GM12864 (cell line): ENCODE measurements at regions not wholly inside any gene's neighbourhood (a gene's known extent, or its start where the extent isn't known, plus 50 kb on each side); places are given as distances from the start of the nearest gene placed in this dataset.

Source experiments
- DNase-seq: peaks from one replicate; pipeline ENCODE4 v3.0.0-alpha.2; 2011; ENCODE audit warnings: low read depth
- H3K4me3 ChIP-seq: 2 replicates; pipeline ENCODE4 v1.5.1; 2011; ENCODE audit warnings: mild to moderate bottlenecking, low read depth, low read length, control low read depth
- CTCF ChIP-seq: IDR thresholded peaks from 2 replicates; pipeline ENCODE4 v1.5.1; 2011; ENCODE audit warnings: low read depth, mild to moderate bottlenecking, moderate library complexity, low read length, control low read depth, inconsistent platforms; ENCODE audit errors: missing control alignments

GRCh38 chr11:116551576-116551975, 221.2 kb downstream of the BUD13 start:
- no peak overlapping the region for H3K4me3 ChIP-seq
- no peak for DNase-seq
- no peak for TF ChIP-seq CTCF

- DNase-seq = no peak
- no peak overlapping the region for H3K4me3 ChIP-seq
- TF ChIP-seq CTCF = no peak
Observed at GRCh38 chr11:116548256-116548655, 224.5 kb downstream of the BUD13 start.

- DNase-seq = no peak
- TF ChIP-seq CTCF = no peak
- H3K4me3 ChIP-seq = no peak overlapping the region
Observed at GRCh38 chr11:116547571-116547970, 225.2 kb downstream of the BUD13 start.

GRCh38 chr11:116545912-116546311, 226.9 kb downstream of the BUD13 start:
- no peak overlapping the region for H3K4me3 ChIP-seq
- no peak for DNase-seq
- no peak for TF ChIP-seq CTCF

GRCh38 chr11:116544721-116545120, 228.1 kb downstream of the BUD13 start:
- no peak for DNase-seq
- H3K4me3 ChIP-seq = no peak overlapping the region
- no peak for TF ChIP-seq CTCF

- H3K4me3 ChIP-seq = no peak overlapping the region
- TF ChIP-seq CTCF = no peak
- no peak for DNase-seq
Observed at GRCh38 chr11:116543911-116544475, 228.8 kb downstream of the BUD13 start.

GRCh38 chr11:116543099-116543498, 229.7 kb downstream of the BUD13 start:
- no peak for TF ChIP-seq CTCF
- no peak for DNase-seq
- H3K4me3 ChIP-seq = no peak overlapping the region
